ENCODE measurements at regions not wholly inside any gene's neighbourhood (a gene's known extent, or its start where the extent isn't known, plus 50 kb on each side); places are given as distances from the start of the nearest gene placed in this dataset.

DNA sequence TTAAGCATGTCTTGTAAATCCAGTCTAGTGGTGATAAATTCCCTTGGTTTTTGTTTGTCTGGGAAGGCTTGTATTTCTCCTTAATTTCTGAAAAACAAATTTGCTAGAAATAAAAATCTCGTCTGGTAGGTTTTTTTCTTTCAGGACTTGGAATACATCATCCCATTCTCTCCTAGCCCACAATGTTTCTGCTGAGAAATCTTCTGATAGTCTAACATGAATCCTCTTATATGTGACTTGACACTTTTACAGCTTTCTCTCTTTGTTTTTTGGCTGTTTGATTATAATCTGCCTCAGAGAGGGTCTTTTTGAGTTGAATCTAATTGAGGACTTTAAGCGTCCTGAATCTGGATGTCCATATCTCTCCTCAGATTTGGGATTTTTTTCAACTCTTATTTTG, 104.9 kb downstream of the FEM1C start:
- no peak overlapping the region for H3K27ac ChIP-seq
- no peaks in the 10 kb centered on the region for H3K36me3 ChIP-seq
- H3K4me3 ChIP-seq: no peak overlapping the region
- intact Hi-C loops (cut with DNase I): no loop called here
- peaks cover 10% of the 10 kb centered on the region for H3K4me1 ChIP-seq
- no peak for DNase-seq (ENCODE audit: extremely low spot score in 2 of 2)
- TF ChIP-seq, protein P1, sequence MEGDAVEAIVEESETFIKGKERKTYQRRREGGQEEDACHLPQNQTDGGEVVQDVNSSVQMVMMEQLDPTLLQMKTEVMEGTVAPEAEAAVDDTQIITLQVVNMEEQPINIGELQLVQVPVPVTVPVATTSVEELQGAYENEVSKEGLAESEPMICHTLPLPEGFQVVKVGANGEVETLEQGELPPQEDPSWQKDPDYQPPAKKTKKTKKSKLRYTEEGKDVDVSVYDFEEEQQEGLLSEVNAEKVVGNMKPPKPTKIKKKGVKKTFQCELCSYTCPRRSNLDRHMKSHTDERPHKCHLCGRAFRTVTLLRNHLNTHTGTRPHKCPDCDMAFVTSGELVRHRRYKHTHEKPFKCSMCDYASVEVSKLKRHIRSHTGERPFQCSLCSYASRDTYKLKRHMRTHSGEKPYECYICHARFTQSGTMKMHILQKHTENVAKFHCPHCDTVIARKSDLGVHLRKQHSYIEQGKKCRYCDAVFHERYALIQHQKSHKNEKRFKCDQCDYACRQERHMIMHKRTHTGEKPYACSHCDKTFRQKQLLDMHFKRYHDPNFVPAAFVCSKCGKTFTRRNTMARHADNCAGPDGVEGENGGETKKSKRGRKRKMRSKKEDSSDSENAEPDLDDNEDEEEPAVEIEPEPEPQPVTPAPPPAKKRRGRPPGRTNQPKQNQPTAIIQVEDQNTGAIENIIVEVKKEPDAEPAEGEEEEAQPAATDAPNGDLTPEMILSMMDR (IDR thresholded peaks at IDR 0.05): no peak
- TF ChIP-seq POLR2A (IDR thresholded peaks at IDR 0.05): no peak
- TF ChIP-seq POLR2AphosphoS5 (IDR thresholded peaks at IDR 0.05; ENCODE audit: insufficient read depth in 1 of 2, low read depth in 1 of 2): no peak
- no peaks in the 10 kb centered on the region for H3K27me3 ChIP-seq
- no peaks in the 10 kb centered on the region for H3K9me3 ChIP-seq

DNA sequence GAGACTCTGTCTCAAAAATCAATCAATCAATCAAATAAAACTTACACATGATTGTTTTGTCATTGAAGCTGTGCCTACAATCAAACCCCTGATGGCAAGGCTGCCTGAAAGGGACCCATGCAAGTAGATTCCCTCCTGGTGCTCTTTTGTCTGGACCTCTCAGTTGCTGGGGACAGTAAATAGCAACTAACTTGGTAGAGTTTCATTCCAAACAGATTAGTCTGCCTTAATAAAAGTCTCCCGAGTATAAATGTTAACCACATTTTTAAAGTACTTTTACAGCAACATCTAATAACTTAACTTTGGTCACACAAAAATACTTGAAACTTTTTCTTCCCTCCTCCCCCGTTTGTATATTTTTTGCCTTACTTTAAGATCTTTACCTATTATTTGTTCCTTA, 105.5 kb downstream of the FEM1C start:
- no peak for DNase-seq (ENCODE audit: extremely low spot score in 2 of 2)

GRCh38 chr5:115435778-115436712, 108.5 kb downstream of the FEM1C start:
- intact Hi-C loops (cut with DNase I): no loop called here
- H3K27ac ChIP-seq: no peak overlapping the region
- H3K4me3 ChIP-seq: no peak overlapping the region
- DNase-seq (ENCODE audit: extremely low spot score in 2 of 2): no peak
- TF ChIP-seq POLR2AphosphoS5 (IDR thresholded peaks at IDR 0.05; ENCODE audit: insufficient read depth in 1 of 2, low read depth in 1 of 2) (no peak), POLR2A (IDR thresholded peaks at IDR 0.05) (no peak)
- TF ChIP-seq, protein P1 (IDR thresholded peaks at IDR 0.05): no peak
- H3K9me3 ChIP-seq: no peaks in the 10 kb centered on the region
- H3K27me3 ChIP-seq: no peaks in the 10 kb centered on the region
- H3K4me1 ChIP-seq: peaks cover 16% of the 10 kb centered on the region
- no peaks in the 10 kb centered on the region for H3K36me3 ChIP-seq

More for the DNA sequence above, 105.5 kb downstream of the FEM1C start:
- Histone ChIP-seq H3K9me3 (no peaks in the 10 kb centered on the region), H3K36me3 (no peaks in the 10 kb centered on the region), H3K27ac (no peak overlapping the region), H3K4me1 (peaks cover 10% of the 10 kb centered on the region), H3K4me3 (no peak overlapping the region), H3K27me3 (no peaks in the 10 kb centered on the region)
- TF ChIP-seq, protein P1 (IDR thresholded peaks at IDR 0.05): no peak
- TF ChIP-seq POLR2A (IDR thresholded peaks at IDR 0.05) (no peak), POLR2AphosphoS5 (IDR thresholded peaks at IDR 0.05; ENCODE audit: insufficient read depth in 1 of 2, low read depth in 1 of 2) (no peak)
- intact Hi-C loops (cut with DNase I): no loop called here

- Histone ChIP-seq H3K27me3 (no peaks in the 10 kb centered on the region), H3K9me3 (no peaks in the 10 kb centered on the region), H3K4me1 (peaks cover 16% of the 10 kb centered on the region), H3K4me3 (no peak overlapping the region), H3K36me3 (no peaks in the 10 kb centered on the region), H3K27ac (no peak overlapping the region)
- no peak for TF ChIP-seq POLR2A (IDR thresholded peaks at IDR 0.05)
- TF ChIP-seq, protein P1 (IDR thresholded peaks at IDR 0.05): no peak
- TF ChIP-seq POLR2AphosphoS5 (IDR thresholded peaks at IDR 0.05; ENCODE audit: insufficient read depth in 1 of 2, low read depth in 1 of 2): no peak
- intact Hi-C loops (cut with DNase I): no loop called here
- DNase-seq (ENCODE audit: extremely low spot score in 2 of 2): no peak
These were observed 109.4 kb downstream of the FEM1C start for GRCh38 chr5:115435065-115435777.

Measured in vagina (tissue), 2 donors.